ENCODE measurements at regions not wholly inside any gene's neighbourhood (a gene's known extent, or its start where the extent isn't known, plus 50 kb on each side); places are given as distances from the start of the nearest gene placed in this dataset.

- TF ChIP-seq CTCF (conservative IDR thresholded peaks at IDR 0.05; ENCODE audit: low read depth, low read length) (no peak), ELK1 (IDR thresholded peaks at IDR 0.05; ENCODE audit: borderline replicate concordance, low read depth, low read length) (no peak), RAD21 (IDR thresholded peaks at IDR 0.05; ENCODE audit: low read length) (no peak), CEBPB (IDR thresholded peaks at IDR 0.05; ENCODE audit: low read depth, low read length) (no peak), CHD1 (IDR thresholded peaks at IDR 0.05; ENCODE audit: low read depth, low read length) (no peak), MAZ (IDR thresholded peaks at IDR 0.05; ENCODE audit: borderline replicate concordance, low read depth, low read length) (no peak), USF2 (IDR thresholded peaks at IDR 0.05; ENCODE audit: low read depth, low read length) (no peak), MAFK (IDR thresholded peaks at IDR 0.05; ENCODE audit: low read depth, low read length) (no peak)
These were observed 255.3 kb downstream of the KLF6 start for GRCh38 chr10:3529691-3530090.
